NCI-H446 treated with DMSO at 0.1 percent for 48 hours (cell line): ENCODE measurements at regions not wholly inside any gene's neighbourhood (a gene's known extent, or its start where the extent isn't known, plus 50 kb on each side); places are given as distances from the start of the nearest gene placed in this dataset.

Experiments used
- DNase-seq: peaks from one replicate; lab custom pipeline; 2025; lab: John Stamatoyannopoulos, UW

DNA sequence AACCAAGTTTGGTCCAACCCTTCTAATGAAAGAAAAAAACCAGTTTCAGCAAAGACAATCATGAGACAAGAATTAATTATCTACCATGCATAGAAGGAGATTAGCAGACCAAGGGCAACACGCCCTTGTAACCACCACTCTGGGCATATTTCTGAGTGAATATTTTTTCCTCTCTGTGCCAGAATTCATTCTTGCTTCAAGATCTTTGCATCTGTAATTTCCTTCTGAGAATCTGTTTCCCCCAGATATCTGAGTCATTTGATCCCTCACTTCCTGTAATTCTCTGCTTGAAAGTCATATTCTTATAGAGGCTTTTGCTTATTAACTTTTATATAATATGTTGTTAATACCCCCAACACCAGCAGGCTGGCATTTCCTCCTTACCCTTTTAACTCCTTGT is 243.7 kb downstream of the SLC16A7 start:
- no peak for DNase-seq

GRCh38 chr12:59843260-59843843 is 247.5 kb downstream of the SLC16A7 start:
- DNase-seq, result no peak

- no peak for DNase-seq
Measured at GRCh38 chr12:59844750-59845149, 248.9 kb downstream of the SLC16A7 start.

GRCh38 chr12:59845293-59845692 is 249.5 kb downstream of the SLC16A7 start:
- DNase-seq, result no peak

- no peak for DNase-seq
Measured at GRCh38 chr12:59847127-59847526, 251.3 kb downstream of the SLC16A7 start.

DNA sequence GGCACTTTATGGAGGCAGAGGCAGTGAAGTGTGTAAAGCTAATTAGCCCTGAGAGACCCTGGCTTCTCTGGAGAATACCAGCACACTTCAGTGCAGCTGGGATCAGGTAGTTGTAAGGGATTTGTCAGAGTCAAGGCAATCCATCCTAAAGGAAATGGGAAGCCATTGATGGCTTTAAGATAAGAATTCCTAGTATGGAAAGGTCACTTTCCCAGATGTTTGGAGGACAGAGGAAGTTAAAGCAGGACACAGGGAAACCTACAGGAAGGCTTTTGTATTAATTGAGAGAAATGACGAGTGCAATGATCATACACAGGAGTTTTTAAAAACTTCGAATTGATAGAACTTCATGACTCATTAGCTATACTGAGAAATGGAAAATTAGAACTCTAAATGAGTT is 254.4 kb downstream of the SLC16A7 start:
- no peak for DNase-seq

DNA sequence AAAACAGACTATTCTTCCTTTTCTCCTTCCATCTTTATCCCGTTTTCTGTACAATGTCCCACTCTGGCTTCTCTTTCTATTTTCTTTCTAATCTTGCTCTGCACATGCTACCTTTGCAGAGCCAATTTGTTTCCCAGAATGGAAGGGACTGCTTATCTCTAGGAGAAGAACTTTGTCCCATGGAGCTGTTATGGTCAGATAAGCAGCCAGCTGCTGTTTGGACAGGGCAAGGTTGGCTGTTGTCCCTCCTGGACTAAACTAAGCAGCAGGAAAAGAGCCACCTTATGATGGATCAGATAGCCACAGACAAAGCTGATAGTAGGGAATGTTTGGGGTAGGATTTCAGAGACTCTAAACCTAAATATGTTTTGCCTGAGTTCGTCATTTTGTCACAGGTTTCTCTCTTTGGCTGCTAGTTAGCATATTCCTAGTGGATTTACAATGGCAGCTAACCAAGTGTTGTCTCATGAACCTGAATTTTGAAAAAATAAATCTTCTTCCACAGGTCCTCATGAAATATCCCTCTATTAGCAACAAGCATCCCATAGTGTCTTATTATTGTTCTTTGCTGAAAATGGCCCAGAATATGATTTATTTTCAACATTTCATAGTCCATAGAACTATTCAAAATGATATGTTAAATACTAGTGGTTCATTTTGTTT is 262.8 kb downstream of the SLC16A7 start:
- DNase-seq, result no peak

DNA sequence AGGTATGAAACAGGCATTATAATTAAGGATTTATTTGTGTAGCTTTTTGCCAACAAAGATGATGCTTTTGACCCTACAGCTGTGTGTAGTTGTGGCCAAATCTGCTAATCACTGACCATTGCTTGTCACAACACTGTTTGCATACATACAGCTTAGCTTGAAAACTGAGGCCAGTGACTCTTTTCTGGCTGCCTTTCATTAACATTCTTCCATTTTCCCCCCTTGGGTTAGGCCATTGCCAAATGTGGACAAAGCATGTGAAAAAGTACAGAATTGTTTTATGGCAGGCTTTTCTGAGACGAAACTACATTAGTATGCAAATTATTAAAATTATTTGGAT is 263.3 kb downstream of the SLC16A7 start:
- no peak for DNase-seq

GRCh38 chr12:59861635-59862034 is 265.8 kb downstream of the SLC16A7 start:
- no peak for DNase-seq

- DNase-seq, result no peak
Measured at GRCh38 chr12:59867055-59867454, 271.2 kb downstream of the SLC16A7 start.

GRCh38 chr12:59867689-59868088 is 271.9 kb downstream of the SLC16A7 start:
- DNase-seq, result no peak

DNA sequence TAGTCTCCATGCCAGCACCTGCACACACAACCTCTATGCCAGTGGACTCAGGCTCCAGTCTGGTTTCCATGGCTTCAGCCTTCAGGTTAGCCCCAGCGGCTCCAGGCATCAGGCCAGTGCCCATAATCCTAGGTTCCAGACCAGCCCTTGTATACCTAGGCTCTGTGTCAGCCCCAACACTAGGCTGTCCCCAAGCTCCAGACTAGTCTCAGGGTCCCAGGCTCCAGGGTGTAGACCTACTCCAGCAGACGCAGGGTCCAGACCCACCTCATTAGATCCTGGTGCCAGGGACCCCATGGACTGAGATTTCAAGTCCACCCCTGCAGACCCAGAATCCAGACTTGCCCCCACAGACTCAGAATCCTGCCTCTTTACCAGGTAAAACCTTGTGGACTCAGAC is 275.9 kb downstream of the SLC16A7 start:
- no peak for DNase-seq

DNA sequence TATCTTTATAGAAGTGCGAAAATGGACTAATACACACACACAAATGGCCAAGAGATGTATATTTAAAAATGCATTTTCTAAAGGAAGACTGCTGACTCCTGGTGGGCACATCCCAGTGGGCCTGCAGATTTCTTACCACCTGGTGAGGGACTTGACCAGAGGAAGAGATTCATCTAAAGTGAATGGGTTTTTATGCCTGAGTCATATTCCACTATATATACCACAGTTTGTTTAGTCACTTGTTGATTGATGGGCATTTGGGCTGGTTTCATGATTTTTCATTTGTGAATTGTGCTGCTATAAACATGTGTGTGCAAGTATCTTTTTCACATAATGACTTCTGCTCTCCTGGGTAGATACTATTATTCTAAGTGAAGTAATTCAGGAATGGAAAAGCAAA is 277.3 kb downstream of the SLC16A7 start:
- DNase-seq, result no peak

- no peak for DNase-seq
Measured at GRCh38 chr12:59874781-59875180, 279.0 kb downstream of the SLC16A7 start.

GRCh38 chr12:59886131-59886733 is 290.4 kb downstream of the SLC16A7 start:
- DNase-seq, result no peak

DNA sequence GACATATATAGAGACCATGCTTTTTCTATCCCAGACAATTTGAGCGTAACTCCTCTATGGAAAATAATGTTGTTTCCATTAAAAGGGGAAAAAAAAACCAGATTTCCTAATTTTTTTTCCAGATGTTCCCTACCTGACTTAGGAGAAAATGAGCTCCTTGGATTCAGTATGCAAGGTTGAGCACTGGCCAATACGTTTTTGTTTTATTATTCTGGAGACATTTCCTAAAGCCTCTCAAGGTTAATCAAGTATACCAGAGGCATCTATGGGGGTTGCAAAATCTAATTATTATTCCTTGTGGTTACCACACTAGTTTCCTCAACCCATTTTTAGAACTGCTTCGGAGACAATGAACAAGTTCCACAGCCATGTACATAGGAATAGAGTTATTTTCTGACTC is 291.3 kb downstream of the SLC16A7 start:
- DNase-seq, result no peak

DNA sequence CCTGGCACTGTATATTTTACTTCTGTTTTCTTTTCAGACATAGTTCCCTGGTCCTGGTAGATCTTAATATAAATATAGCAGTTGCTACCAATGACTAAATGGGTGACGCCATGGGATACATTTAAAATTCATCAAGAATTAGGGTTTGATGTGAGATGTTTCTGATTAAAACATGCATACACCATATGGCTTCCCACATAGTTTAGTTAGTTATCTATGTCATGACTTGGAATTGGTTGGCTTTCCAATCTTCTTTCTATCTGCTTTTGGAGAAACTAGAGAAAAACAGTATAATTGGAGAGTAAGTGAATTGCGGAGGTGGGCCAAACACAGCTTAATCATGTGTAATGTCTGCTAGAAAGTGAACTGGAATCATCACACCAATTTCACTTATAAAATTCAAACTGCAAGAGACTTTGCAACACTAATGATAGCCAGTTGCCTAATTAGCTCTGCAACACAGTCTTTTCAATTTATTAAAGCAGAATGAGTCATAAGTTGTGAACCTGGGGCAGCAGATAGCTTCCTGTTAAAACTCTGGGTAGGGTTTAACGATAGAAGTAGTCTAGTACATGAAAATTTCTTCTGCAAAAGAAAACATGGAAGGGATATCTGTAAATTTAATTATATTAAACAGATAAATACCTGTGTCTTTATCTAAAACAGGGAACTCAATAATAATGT is 295.2 kb downstream of the SLC16A7 start:
- no peak for DNase-seq

GRCh38 chr12:59895166-59895775 is 299.4 kb downstream of the SLC16A7 start:
- no peak for DNase-seq

- no peak for DNase-seq
Measured at GRCh38 chr12:59904874-59905521, 309.2 kb downstream of the SLC16A7 start.

DNA sequence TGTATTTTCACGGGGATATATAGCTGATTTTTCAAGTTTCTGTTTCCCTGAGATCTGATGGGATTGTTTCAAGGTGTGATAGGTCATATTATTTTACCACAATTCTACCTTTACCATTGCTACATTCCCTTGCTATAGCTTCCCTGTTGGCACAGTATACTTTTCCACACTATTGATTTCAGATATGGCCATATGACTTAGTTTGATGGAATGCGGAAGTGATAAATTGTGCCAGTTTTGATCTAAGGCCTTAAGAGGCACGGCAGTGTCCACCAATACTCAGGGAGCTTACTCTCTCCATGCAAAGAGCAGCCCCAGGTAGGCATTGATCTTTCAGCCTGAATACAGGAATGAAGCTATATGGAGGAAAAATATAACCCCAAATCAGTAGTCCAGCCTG is 315.7 kb downstream of the SLC16A7 start:
- no peak for DNase-seq

- DNase-seq, result no peak
Measured at GRCh38 chr12:59916988-59917387, 321.2 kb downstream of the SLC16A7 start.

DNA sequence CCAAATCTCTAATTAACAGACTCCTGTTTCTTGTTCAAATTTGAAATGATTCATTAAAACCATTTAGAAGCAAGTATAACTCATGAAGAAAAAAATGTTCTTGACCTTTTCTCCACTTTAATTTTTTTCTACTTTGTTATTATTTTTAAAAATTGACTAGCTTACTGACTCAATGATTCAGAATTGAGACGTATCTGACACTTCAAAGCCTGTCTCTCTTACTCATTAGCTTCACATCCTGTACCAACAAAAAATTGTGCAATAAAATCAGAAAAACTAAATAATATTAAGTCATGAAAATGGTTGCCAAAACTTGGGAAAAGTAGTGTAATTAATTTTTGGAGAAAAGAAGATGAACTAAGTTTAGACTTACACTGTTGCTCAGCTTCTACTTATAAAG is 331.2 kb downstream of the SLC16A7 start:
- no peak for DNase-seq
